ENCODE measurements at regions not wholly inside any gene's neighbourhood (a gene's known extent, or its start where the extent isn't known, plus 50 kb on each side); places are given as distances from the start of the nearest gene placed in this dataset.
"Not testable (repeated sequence)": the region's sequence is repeated elsewhere in the genome, so short reads cannot be mapped to it uniquely, and the experiment has no call there.

GRCh38 chr1:219039682-219040154 is 134.0 kb upstream of the LYPLAL1 start:
- DNase-seq = no peak

GRCh38 chr1:219040291-219040690 is 133.4 kb upstream of the LYPLAL1 start:
- DNase-seq = no peak

DNA sequence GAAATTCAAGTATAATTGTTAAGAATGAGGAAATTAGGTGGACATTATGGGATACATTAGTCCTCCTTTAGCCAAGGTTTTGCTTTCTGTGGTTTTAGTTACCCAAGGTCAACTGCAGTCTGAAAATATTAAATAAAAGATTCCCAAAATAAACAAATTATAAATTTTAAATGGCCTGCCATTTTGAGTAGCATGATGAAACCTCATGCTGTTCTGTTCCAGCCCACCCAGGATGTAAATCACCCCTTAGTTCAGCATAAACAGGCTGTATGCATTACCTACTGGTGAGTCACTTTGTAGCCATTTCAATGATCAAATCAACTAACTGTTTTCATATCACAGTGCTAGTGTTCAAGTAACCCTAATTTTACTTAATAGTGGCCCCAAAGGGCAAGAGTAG is 132.5 kb upstream of the LYPLAL1 start:
- DNase-seq = no peak

- DNase-seq = no peak
Measured at GRCh38 chr1:219041818-219042217, 131.9 kb upstream of the LYPLAL1 start.

DNA sequence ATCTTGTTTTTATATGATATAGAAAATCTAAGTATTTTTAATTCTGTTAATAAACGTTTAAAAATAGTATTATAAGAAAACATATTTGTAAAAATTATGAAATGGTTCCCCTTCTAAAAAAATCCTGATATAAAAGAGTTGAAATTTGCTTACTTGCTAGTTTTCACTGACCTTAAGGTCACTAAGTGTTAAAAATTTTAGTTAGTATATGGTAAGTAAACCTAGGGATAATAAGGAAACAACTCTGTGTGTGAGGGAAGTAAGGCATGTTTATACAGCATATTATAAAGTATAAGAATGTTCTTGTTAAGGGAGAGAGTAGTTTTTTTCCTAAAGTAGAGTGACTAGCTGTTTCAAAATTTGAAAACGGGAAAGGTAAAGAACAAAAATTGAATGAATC is 130.9 kb upstream of the LYPLAL1 start:
- DNase-seq = no peak

GRCh38 chr1:219045246-219045645 is 128.4 kb upstream of the LYPLAL1 start:
- no peak for DNase-seq

GRCh38 chr1:219049501-219049900 is 124.2 kb upstream of the LYPLAL1 start:
- no peak for DNase-seq

DNA sequence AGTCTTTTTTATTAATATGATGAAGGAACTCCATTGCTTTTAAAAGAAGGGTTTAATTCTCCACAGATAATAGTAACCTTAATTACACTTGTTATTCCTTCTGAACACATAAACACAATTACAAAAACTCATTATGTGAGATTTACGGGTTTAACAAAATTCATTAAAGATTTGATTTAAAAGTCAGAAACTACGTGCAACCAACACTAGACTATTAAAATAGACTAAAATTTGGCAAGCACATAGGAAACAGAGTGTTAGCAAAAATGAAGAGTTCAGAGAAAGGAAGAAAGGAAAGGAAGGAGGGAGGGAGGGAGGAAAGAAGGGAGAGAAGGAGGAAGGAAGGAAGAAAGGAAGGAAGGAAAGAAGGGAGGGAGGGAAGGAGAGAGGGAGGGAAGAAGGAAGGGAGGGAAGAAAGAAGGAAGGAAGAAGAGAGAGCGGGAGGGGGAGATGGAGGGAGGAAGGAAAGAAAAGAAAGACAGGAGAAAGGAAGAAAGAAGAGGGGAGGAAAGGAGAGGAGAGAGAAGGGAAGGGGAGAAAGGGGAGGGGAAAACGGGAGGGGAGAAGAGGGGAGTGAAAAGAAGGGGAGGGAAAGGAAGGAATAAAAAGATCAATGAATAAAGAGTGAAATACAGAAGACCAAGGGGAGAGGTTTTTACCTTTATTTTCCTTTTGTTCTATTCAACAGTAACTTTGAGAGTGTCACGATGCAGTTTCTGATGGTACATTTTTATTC is 123.4 kb upstream of the LYPLAL1 start:
- no peak for DNase-seq

DNA sequence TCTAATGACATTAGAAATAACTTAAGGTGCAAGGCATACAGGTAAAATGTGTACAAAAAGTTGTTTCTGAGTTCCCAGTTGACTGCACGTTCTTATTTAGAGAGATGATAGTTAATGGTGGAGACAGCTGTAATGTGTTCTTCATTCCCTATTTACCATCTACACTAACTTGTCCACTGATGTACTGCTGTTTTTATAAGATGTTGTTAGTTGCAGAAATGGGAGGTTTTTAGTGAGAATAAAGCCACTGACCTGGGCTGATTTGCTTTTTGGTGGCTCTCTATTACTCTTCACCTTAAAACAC is 122.9 kb upstream of the LYPLAL1 start:
- DNase-seq = no peak

- DNase-seq = no peak
Measured at GRCh38 chr1:219051547-219051946, 122.1 kb upstream of the LYPLAL1 start.

- no peak for DNase-seq
Measured at GRCh38 chr1:219058891-219059820, 114.5 kb upstream of the LYPLAL1 start.

DNA sequence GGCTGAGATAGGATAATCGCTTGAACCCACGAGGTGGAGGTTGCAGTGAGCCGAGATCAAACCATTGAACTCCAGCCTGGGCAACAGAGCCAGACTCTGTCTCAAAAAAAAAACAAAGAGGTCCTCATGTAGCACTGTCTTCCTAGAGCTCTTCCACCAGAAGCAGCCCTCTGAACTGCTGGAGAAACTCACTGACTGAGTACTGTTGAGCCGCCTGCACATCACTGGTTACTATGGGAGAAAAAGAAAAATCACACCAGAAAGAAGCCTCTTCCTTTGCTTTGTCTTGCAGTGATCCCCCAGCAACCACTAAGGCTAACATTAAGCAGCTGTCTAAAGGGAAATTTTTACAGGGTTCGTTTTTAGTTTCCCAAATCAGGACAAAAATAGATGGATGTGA is 112.9 kb upstream of the LYPLAL1 start:
- DNase-seq = no peak

DNA sequence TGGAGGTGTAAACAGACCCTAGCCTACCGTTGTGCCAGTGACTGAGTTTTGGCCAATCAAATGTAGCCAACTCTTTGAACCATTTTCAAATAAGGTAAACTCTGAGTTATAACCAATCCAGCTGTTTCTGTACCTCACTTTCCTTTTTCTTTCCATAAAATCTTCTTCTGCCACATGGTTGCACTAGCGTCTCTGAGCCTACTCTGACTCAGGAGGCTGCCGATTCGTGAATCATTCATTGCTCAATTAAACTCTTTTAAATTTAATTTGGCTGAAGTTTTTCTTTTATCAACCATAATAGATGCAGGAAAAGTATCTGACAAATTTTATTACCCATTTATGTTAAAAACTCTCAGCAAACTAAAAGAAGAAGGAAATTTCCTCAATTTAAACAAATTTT is 111.5 kb upstream of the LYPLAL1 start:
- no peak for DNase-seq

DNA sequence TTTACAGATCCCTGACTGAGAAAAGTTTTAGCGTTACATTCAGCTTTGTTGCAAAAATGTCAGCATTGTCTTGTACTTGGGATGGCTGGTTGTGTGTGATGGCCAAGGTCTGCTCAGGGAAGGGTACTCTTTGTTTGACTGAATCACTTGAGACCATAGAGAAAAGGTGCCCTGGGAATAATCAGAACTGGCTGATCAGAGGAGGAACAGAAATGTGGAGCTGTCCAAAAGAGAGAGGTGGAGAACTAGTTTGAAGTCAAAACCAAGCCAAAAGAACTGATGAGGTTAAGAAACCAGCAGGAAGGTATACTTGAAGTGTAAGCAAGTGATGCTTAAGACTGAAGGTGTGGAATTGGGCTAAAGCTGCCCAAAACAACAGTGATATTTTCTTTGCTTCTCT is 107.6 kb upstream of the LYPLAL1 start:
- DNase-seq = no peak

DNA sequence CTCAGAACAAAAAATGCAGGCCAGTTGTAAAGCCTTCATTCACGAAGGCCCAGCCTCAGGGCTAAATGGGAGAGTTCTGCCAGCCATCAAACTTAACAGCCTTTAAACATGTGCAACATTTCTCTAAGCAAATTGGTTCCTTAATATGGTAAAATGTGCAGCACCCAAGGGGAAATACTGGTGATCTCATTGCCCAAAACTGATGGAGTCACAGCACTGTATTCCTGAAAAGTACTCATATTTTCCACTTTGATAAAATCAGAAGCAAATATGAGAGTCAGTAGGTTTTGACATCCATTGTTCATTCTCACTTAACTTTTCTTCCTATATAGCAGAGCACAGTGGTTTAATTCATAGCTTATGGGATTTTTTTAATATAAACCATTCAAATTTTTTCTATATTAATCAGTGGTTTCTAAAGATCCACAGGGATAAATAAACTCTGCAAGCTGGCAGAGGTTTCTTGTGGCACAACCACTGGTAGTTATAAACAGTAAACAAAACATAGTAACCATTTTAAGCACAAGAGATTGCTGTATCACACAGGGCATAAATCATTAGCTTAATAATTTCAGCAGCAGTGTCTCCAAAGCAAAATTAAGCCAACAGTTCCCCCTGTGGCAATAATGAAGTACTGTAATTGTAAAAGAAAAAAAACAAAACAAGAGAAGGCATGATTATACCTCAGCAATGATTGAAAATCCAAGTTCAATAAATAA is 106.9 kb upstream of the LYPLAL1 start:
- DNase-seq = no peak

DNA sequence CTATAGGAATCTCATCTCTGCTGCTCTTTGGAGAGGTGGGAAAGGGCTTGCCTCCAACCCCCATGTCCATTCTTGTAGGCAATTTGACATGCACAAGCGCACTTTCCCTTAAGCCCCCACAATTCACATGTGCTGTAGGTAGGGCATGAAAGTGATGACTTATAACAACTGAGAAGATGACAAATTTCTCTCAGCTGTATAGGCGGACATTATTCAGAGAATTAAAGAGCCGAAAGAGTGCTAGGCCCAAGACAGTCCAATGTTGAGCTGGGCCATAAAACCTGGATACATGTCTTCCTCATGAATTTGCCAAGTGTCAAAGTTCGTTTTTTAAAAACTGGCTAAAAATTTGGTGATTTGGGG is 106.3 kb upstream of the LYPLAL1 start:
- DNase-seq = no peak

DNA sequence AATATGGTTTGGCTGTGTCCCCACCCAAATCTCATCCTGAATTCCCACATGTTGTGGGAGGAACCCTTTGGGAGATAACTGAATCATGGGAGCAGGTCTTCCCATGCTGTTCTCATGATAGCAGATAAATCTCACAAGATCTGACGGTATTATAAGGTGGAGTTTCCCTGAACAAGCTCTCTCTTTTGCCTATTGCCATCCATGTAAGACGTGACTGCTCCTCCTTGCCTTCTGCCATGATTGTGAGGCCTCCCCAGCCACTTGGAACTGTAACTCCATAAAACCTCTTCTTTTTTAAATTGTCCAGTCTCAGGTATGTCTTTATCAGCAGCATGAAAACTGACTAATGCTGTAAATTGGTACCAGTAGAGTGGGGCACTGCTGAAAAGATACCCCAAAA is 103.3 kb upstream of the LYPLAL1 start:
- not testable (repeated sequence) for DNase-seq

DNA sequence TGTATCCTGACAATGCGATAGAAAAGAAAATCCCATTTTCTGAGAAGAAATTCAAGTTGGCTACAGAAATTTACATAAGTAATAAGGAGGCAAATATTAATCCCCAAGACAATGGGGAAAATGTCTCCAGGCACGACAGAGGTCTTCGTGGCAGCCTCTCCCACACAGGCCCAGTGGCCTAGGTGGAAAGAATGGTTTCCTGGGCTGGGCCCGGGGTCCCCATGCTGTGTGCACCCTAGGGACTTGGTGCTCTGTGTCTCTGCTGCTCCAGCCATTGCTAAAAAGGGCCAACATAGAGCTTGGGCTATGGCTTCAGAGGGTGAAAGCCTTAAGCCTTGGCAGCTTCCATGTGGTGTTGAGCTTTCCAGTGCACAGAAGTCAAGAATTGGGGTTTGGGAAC is 102.5 kb upstream of the LYPLAL1 start:
- DNase-seq = no peak

- no peak for DNase-seq
Measured at GRCh38 chr1:219072329-219072728, 101.3 kb upstream of the LYPLAL1 start.

GRCh38 chr1:219074084-219074728 is 99.5 kb upstream of the LYPLAL1 start:
- no peak for DNase-seq

- DNase-seq = no peak
Measured at GRCh38 chr1:219075121-219075879, 98.4 kb upstream of the LYPLAL1 start.

Data from anterior cingulate cortex (tissue), 58 donors.